Fibroblast of skin of right biceps (primary cell): ENCODE measurements at regions not wholly inside any gene's neighbourhood (a gene's known extent, or its start where the extent isn't known, plus 50 kb on each side); places are given as distances from the start of the nearest gene placed in this dataset.

ENCODE experiments used
- DNase-seq: peaks from one replicate; pipeline ENCODE4 v3.0.0-alpha.2; 2013

- DNase-seq = no peak
These were observed 123.0 kb downstream of the HAO1 start for GRCh38 chr20:7817286-7817685.

- DNase-seq = no peak
These were observed 121.8 kb downstream of the HAO1 start for GRCh38 chr20:7818477-7818876.

GRCh38 chr20:7820897-7821296 lies 119.4 kb downstream of the HAO1 start:
- DNase-seq = no peak

- DNase-seq = no peak
These were observed 117.5 kb downstream of the HAO1 start for GRCh38 chr20:7822772-7823171.

- DNase-seq = no peak
These were observed 111.8 kb downstream of the HAO1 start for GRCh38 chr20:7828437-7828836.

GRCh38 chr20:7829031-7829430 lies 111.2 kb downstream of the HAO1 start:
- DNase-seq = no peak

GRCh38 chr20:7829776-7830175 lies 110.5 kb downstream of the HAO1 start:
- peak; percentile 34 for DNase-seq
